GM19023 (cell line): ENCODE measurements at regions not wholly inside any gene's neighbourhood (a gene's known extent, or its start where the extent isn't known, plus 50 kb on each side); places are given as distances from the start of the nearest gene placed in this dataset.

Source experiments
- ATAC-seq: cut with Tn5 transposase; IDR thresholded peaks from one replicate; pipeline ENCODE4 v1.9.1; 2021; ENCODE audit warnings: mild to moderate bottlenecking, moderate library complexity; ENCODE audit not compliant: unreplicated experiment

GRCh38 chr21:43348801-43349261, 78.1 kb downstream of the SIK1 start:
- no peak for ATAC-seq

GRCh38 chr21:43348170-43348766, 78.7 kb downstream of the SIK1 start:
- no peak for ATAC-seq

GRCh38 chr21:43347461-43348169, 79.3 kb downstream of the SIK1 start:
- no peak for ATAC-seq

GRCh38 chr21:43346551-43346950, 80.4 kb downstream of the SIK1 start:
- no peak for ATAC-seq

GRCh38 chr21:43345746-43346409, 81.1 kb downstream of the SIK1 start:
- no peak for ATAC-seq

- ATAC-seq, result no peak
These were observed 81.7 kb downstream of the SIK1 start for GRCh38 chr21:43345046-43345745.

GRCh38 chr21:43343992-43344886, 82.7 kb downstream of the SIK1 start:
- no peak for ATAC-seq

- no peak for ATAC-seq
These were observed 83.6 kb downstream of the SIK1 start for GRCh38 chr21:43343095-43343991.

GRCh38 chr21:43342301-43342881, 84.5 kb downstream of the SIK1 start:
- ATAC-seq, result no peak

GRCh38 chr21:43341378-43342161, 85.4 kb downstream of the SIK1 start:
- ATAC-seq, result no peak

GRCh38 chr21:43340491-43341377, 86.2 kb downstream of the SIK1 start:
- ATAC-seq, result no peak

GRCh38 chr21:43339668-43340067, 87.3 kb downstream of the SIK1 start:
- ATAC-seq, result no peak

GRCh38 chr21:43338951-43339350, 88.0 kb downstream of the SIK1 start:
- ATAC-seq, result no peak

GRCh38 chr21:43337901-43338655, 88.9 kb downstream of the SIK1 start:
- no peak for ATAC-seq

- no peak for ATAC-seq
These were observed 91.8 kb downstream of the SIK1 start for GRCh38 chr21:43335119-43335518.

GRCh38 chr21:43334214-43334958, 92.5 kb downstream of the SIK1 start:
- ATAC-seq, result no peak
